Aorta (tissue), 5 donors: ENCODE measurements at regions not wholly inside any gene's neighbourhood (a gene's known extent, or its start where the extent isn't known, plus 50 kb on each side); places are given as distances from the start of the nearest gene placed in this dataset.

Experiments
- ATAC-seq: fragments of 200-7000 bp; cut with Tn5 transposase; one replicate; pipeline ENCODE4 v1.9.1; 2022; ENCODE audit warnings: moderate library complexity; ENCODE audit not compliant: low FRiP score
- DNase-seq, 2 donors: peaks; one replicate each; pipeline ENCODE4 v3.0.0-alpha.2; 2020
- H3K27ac ChIP-seq, 2 donors: one replicate each; pipeline ENCODE4 v1.5.1; 2013; ENCODE audit warnings: low read length in 2 of 2, mild to moderate bottlenecking in 2 of 2, moderate library complexity in 2 of 2, control low read depth in 1 of 2, inconsistent platforms in 1 of 2, low read depth in 1 of 2
- H3K27me3 ChIP-seq, 2 donors: one replicate each; pipeline ENCODE4 v1.6.1; 2013; ENCODE audit warnings: control low read depth in 1 of 2, low read length in 1 of 2, mild to moderate bottlenecking in 1 of 2, moderate library complexity in 1 of 2; ENCODE audit not compliant: insufficient read depth in 2 of 2, control insufficient read depth in 1 of 2
- H3K36me3 ChIP-seq, 2 donors: one replicate each; pipeline ENCODE4 v1.6.1; 2013; ENCODE audit warnings: control low read depth in 1 of 2, low read length in 1 of 2, mild to moderate bottlenecking in 1 of 2; ENCODE audit not compliant: insufficient read depth in 2 of 2, control insufficient read depth in 1 of 2
- H3K4me1 ChIP-seq, 2 donors: one replicate each; pipeline ENCODE4 v1.6.1; 2013; ENCODE audit warnings: low read length in 2 of 2, control low read depth in 1 of 2, mild to moderate bottlenecking in 1 of 2, moderate library complexity in 1 of 2; ENCODE audit not compliant: insufficient read depth in 2 of 2, control insufficient read depth in 1 of 2
- H3K4me3 ChIP-seq, 2 donors: one replicate each; pipeline ENCODE4 v1.5.1; 2013; ENCODE audit warnings: low read length in 2 of 2, control low read depth in 1 of 2, mild to moderate bottlenecking in 1 of 2
- H3K9me3 ChIP-seq: one replicate; pipeline ENCODE4 v1.6.1; 2013; ENCODE audit warnings: mild to moderate bottlenecking, low read length; ENCODE audit not compliant: control insufficient read depth
- WGBS, 2 donors: extraction: QIAGEN DNeasy Blood & Tissue Kit; methylation state at CpG; one replicate each; pipeline ENCODE4 v1.1.7; 2013; 5-methylcytosine and 5-hydroxymethylcytosine counted together
- intact Hi-C, 2 donors: fragments of 100-400 bp; cut with DNase I; formaldehyde crosslinking; loops; one replicate each; pipeline versions ENCODE4 v1.14.2 to v1.15.0; 2022
- donor health status: healthy with polysubstance abuse.
- donor health status: Bipolar disorder and iron deficiency.
- donor health status: DM: no; HTN: no; CAD: no.
- donor health status: DM: no; HTN: no; CAD: no.
- donor health status: DM: yes; HTN: yes; CAD: no.

- Histone ChIP-seq H3K27ac (no peak overlapping the region), H3K36me3 (no peaks in the 10 kb centered on the region), H3K4me1 (no peaks in the 10 kb centered on the region), H3K9me3 (no peaks in the 10 kb centered on the region), H3K27me3 (no peaks in the 10 kb centered on the region), H3K4me3 (no peak overlapping the region)
- 63 to 67% methylated on average over 4 of the region's 4 CpGs for WGBS, 2 donors
- intact Hi-C loops = no loop called here
- no peak for ATAC-seq
- DNase-seq = no peak
Observed at GRCh38 chr10:106520698-106521097, 643.8 kb downstream of the SORCS1 start.

- Histone ChIP-seq H3K36me3 (no peaks in the 10 kb centered on the region), H3K27me3 (no peaks in the 10 kb centered on the region), H3K27ac (no peak overlapping the region), H3K9me3 (no peaks in the 10 kb centered on the region), H3K4me3 (no peak overlapping the region), H3K4me1 (no peaks in the 10 kb centered on the region)
- ATAC-seq (no peak), DNase-seq (no peak)
- intact Hi-C loops = no loop called here
- WGBS, 2 donors = 59 to 60% methylated on average over 2 of the region's 2 CpGs
Observed at GRCh38 chr10:106519376-106520030, 645.0 kb downstream of the SORCS1 start.

GRCh38 chr10:106515206-106515790, 649.2 kb downstream of the SORCS1 start:
- Histone ChIP-seq H3K9me3 (no peaks in the 10 kb centered on the region), H3K27ac (no peak overlapping the region), H3K4me1 (no peaks in the 10 kb centered on the region), H3K27me3 (no peaks in the 10 kb centered on the region), H3K36me3 (no peaks in the 10 kb centered on the region), H3K4me3 (no peak overlapping the region)
- WGBS, 2 donors = 51 to 57% methylated on average over 6 of the region's 6 CpGs
- DNase-seq (no peak), ATAC-seq (no peak)
- intact Hi-C loops = no loop called here

GRCh38 chr10:106513352-106513771, 651.1 kb downstream of the SORCS1 start:
- no peak overlapping the region for H3K4me3 ChIP-seq
- WGBS, 2 donors = 47 to 59% methylated on average over 4 of the region's 4 CpGs
- ATAC-seq = no peak
- no peak overlapping the region for H3K27ac ChIP-seq
- intact Hi-C loops = no loop called here
- no peaks in the 10 kb centered on the region for H3K36me3 ChIP-seq
- H3K27me3 ChIP-seq = no peaks in the 10 kb centered on the region
- DNase-seq = no peak
- no peaks in the 10 kb centered on the region for H3K4me1 ChIP-seq
- H3K9me3 ChIP-seq = no peaks in the 10 kb centered on the region

- H3K9me3 ChIP-seq = no peaks in the 10 kb centered on the region
- no peaks in the 10 kb centered on the region for H3K27me3 ChIP-seq
- ATAC-seq (no peak), DNase-seq (no peak)
- intact Hi-C loops = no loop called here
- H3K4me1 ChIP-seq = no peaks in the 10 kb centered on the region
- no peak overlapping the region for H3K27ac ChIP-seq
- no peak overlapping the region for H3K4me3 ChIP-seq
- H3K36me3 ChIP-seq = no peaks in the 10 kb centered on the region
- 61 to 63% methylated on average over 3 of the region's 3 CpGs for WGBS, 2 donors
Observed at GRCh38 chr10:106511917-106512316, 652.6 kb downstream of the SORCS1 start.

GRCh38 chr10:106508950-106509349, 655.6 kb downstream of the SORCS1 start:
- Histone ChIP-seq H3K27me3 (no peaks in the 10 kb centered on the region), H3K4me3 (no peak overlapping the region), H3K4me1 (no peaks in the 10 kb centered on the region), H3K27ac (no peak overlapping the region), H3K9me3 (no peaks in the 10 kb centered on the region), H3K36me3 (no peaks in the 10 kb centered on the region)
- WGBS, 2 donors = 79 to 83% methylated on average over 1 of the region's 1 CpG
- no peak for DNase-seq
- ATAC-seq = no peak
- intact Hi-C loops = no loop called here

GRCh38 chr10:106506526-106507283, 657.8 kb downstream of the SORCS1 start:
- Histone ChIP-seq H3K4me3 (no peak overlapping the region), H3K9me3 (no peaks in the 10 kb centered on the region), H3K27ac (no peak overlapping the region), H3K4me1 (no peaks in the 10 kb centered on the region), H3K36me3 (no peaks in the 10 kb centered on the region), H3K27me3 (no peaks in the 10 kb centered on the region)
- 77 to 78% methylated on average over 6 of the region's 6 CpGs for WGBS, 2 donors
- intact Hi-C loops = no loop called here
- no peak for ATAC-seq
- no peak for DNase-seq

GRCh38 chr10:106504536-106504935, 660.0 kb downstream of the SORCS1 start:
- 74 to 78% methylated on average over 6 of the region's 6 CpGs for whole genome bisulfite sequencing, 2 donors
- Histone ChIP-seq H3K27ac (no peak overlapping the region), H3K36me3 (no peaks in the 10 kb centered on the region), H3K9me3 (no peaks in the 10 kb centered on the region), H3K27me3 (no peaks in the 10 kb centered on the region), H3K4me1 (no peaks in the 10 kb centered on the region), H3K4me3 (no peak overlapping the region)
- ATAC-seq (no peak), DNase-seq (no peak)
- intact Hi-C loops = no loop called here

GRCh38 chr10:106502641-106503040, 661.9 kb downstream of the SORCS1 start:
- no peak for DNase-seq
- no peak overlapping the region for H3K4me3 ChIP-seq
- no peaks in the 10 kb centered on the region for H3K9me3 ChIP-seq
- intact Hi-C loops = no loop called here
- no peak for ATAC-seq
- no peaks in the 10 kb centered on the region for H3K36me3 ChIP-seq
- no peaks in the 10 kb centered on the region for H3K4me1 ChIP-seq
- H3K27me3 ChIP-seq = no peaks in the 10 kb centered on the region
- H3K27ac ChIP-seq = no peak overlapping the region
- 59 to 68% methylated on average over 2 of the region's 2 CpGs for WGBS, 2 donors
